Neural cell (in vitro differentiated cells): ENCODE measurements at regions not wholly inside any gene's neighbourhood (a gene's known extent, or its start where the extent isn't known, plus 50 kb on each side); places are given as distances from the start of the nearest gene placed in this dataset.
A peak's percentile ranks its signal among the peaks of the same experiment; 100 is the strongest.

Experiments
- H2AFZ ChIP-seq: fragments of 200-600, 300-800 bp; sonication (generic), shearing (Covaris generic); 2 replicates; pipeline ENCODE4 v1.6.0; 2014; ENCODE audit warnings: low read depth, mild to moderate bottlenecking, antibody characterized with exemption, low read length, moderate library complexity
- H3F3A ChIP-seq: fragments of 200-600 bp; shearing (Covaris generic); 2 replicates; pipeline ENCODE4 v1.6.1; 2016; ENCODE audit warnings: mild to moderate bottlenecking, moderate library complexity, mixed read lengths, antibody characterized with exemption, low read length; ENCODE audit not compliant: insufficient read depth, poor library complexity, severe bottlenecking
- H3K27ac ChIP-seq: fragments of 200-600, 300-800 bp; sonication (generic), shearing (Covaris generic); 2 replicates; pipeline ENCODE4 v1.5.1; 2014; ENCODE audit warnings: mild to moderate bottlenecking, low read length, moderate library complexity
- H3K27me3 ChIP-seq: fragments of 300-800, 200-600 bp; sonication (generic), shearing (Covaris generic); 2 replicates; pipeline ENCODE4 v1.6.0; 2014; ENCODE audit warnings: mild to moderate bottlenecking, low read depth, low read length, moderate library complexity; ENCODE audit not compliant: insufficient read depth
- H3K36me3 ChIP-seq: fragments of 300-800, 200-600 bp; sonication (generic), shearing (Covaris generic); 2 replicates; pipeline ENCODE4 v1.5.1; 2014; ENCODE audit warnings: mild to moderate bottlenecking, antibody characterized with exemption, low read length, moderate library complexity; ENCODE audit not compliant: insufficient read depth
- H3K4me2 ChIP-seq: fragments of 300-800, 200-600 bp; sonication (generic), shearing (Covaris generic); 2 replicates; pipeline ENCODE4 v1.6.0; 2014; ENCODE audit warnings: mild to moderate bottlenecking, low read length
- H3K4me3 ChIP-seq: fragments of 300-800, 200-600 bp; sonication (generic), shearing (Covaris generic); 2 replicates; pipeline ENCODE4 v1.5.1; 2014; ENCODE audit warnings: mild to moderate bottlenecking, low read length, moderate library complexity
- H3K79me2 ChIP-seq: fragments of 200-600 bp; shearing (Covaris generic); replicated peaks from 2 replicates; pipeline ENCODE4 v1.6.0; 2014; ENCODE audit warnings: mild to moderate bottlenecking, low read length, moderate library complexity; ENCODE audit not compliant: insufficient read depth
- H3K9ac ChIP-seq: fragments of 300-800, 200-600 bp; sonication (generic), shearing (Covaris generic); 2 replicates; pipeline ENCODE4 v1.6.1; 2016; ENCODE audit warnings: mild to moderate bottlenecking, low read length, mixed read lengths
- H3K9me2 ChIP-seq: fragments of 200-600 bp; shearing (Covaris generic); 2 replicates; pipeline ENCODE4 v1.6.1; 2016; ENCODE audit warnings: mild to moderate bottlenecking, low read length, mixed read lengths; ENCODE audit not compliant: insufficient read depth
- H3K9me3 ChIP-seq: fragments of 200-600, 300-800 bp; sonication (generic), shearing (Covaris generic); 2 replicates; pipeline ENCODE4 v1.6.1; 2016; ENCODE audit warnings: mild to moderate bottlenecking, mixed run types, low read length, moderate library complexity, mixed read lengths
- H4K20me1 ChIP-seq: fragments of 200-600 bp; shearing (Covaris generic); 2 replicates; pipeline ENCODE4 v1.6.1; 2016; ENCODE audit warnings: mild to moderate bottlenecking, mixed run types; ENCODE audit not compliant: insufficient read depth
- CTCF ChIP-seq: fragments of 450-650 bp; IDR thresholded peaks from 2 replicates; pipeline ENCODE4 v1.5.1; 2014; ENCODE audit warnings: antibody characterized with exemption, mild to moderate bottlenecking, moderate library complexity; ENCODE audit not compliant: poor library complexity, severe bottlenecking
- EP300 ChIP-seq: fragments of 450-650 bp; conservative IDR thresholded peaks from 2 replicates; pipeline ENCODE4 v1.6.1; 2014; ENCODE audit warnings: antibody characterized with exemption, mild to moderate bottlenecking, moderate library complexity; ENCODE audit not compliant: poor library complexity, severe bottlenecking
- EZH2 ChIP-seq: fragments of 200-600, 300-800 bp; shearing (Covaris generic), sonication (generic); IDR thresholded peaks from 2 replicates; pipeline ENCODE4 v1.6.1; 2014; ENCODE audit warnings: antibody characterized with exemption, low read length, borderline replicate concordance, mild to moderate bottlenecking; ENCODE audit not compliant: insufficient read depth, poor library complexity, severe bottlenecking
- MXI1 ChIP-seq: fragments of 450-650 bp; conservative IDR thresholded peaks from 2 replicates; pipeline ENCODE4 v1.6.1; 2014; ENCODE audit warnings: antibody characterized with exemption, mild to moderate bottlenecking; ENCODE audit not compliant: poor library complexity, severe bottlenecking
- POLR2AphosphoS5 ChIP-seq: IDR thresholded peaks from 2 replicates; pipeline ENCODE4 v1.6.1; 2012
- RAD21 ChIP-seq: fragments of 450-650 bp; conservative IDR thresholded peaks from 2 replicates; pipeline ENCODE4 v1.6.1; 2014; ENCODE audit warnings: antibody characterized with exemption, mild to moderate bottlenecking, moderate library complexity
- REST ChIP-seq: IDR thresholded peaks from 2 replicates; pipeline ENCODE4 v1.6.1; 2012; ENCODE audit warnings: borderline replicate concordance
- SMC3 ChIP-seq: fragments of 450-650 bp; conservative IDR thresholded peaks from 2 replicates; pipeline ENCODE4 v1.6.1; 2014; ENCODE audit warnings: antibody characterized with exemption, mild to moderate bottlenecking, moderate library complexity; ENCODE audit not compliant: poor library complexity
- TAF1 ChIP-seq: IDR thresholded peaks from 2 replicates; pipeline ENCODE4 v1.6.1; 2012; ENCODE audit warnings: low read depth

GRCh38 chr4:18923496-18924161 lies 902.1 kb upstream of the LCORL start:
- no peaks in the 10 kb centered on the region for H3K36me3 ChIP-seq
- no peaks in the 10 kb centered on the region for H4K20me1 ChIP-seq
- H2AFZ ChIP-seq = no peak overlapping the region
- no peaks in the 10 kb centered on the region for H3K9me3 ChIP-seq
- H3K4me3 ChIP-seq = no peak overlapping the region
- H3K4me2 ChIP-seq = no peak overlapping the region
- no peaks in the 10 kb centered on the region for H3K27me3 ChIP-seq
- TF ChIP-seq RAD21 = no peak
- no peak overlapping the region for H3K9ac ChIP-seq
- no peak overlapping the region for H3K27ac ChIP-seq
- H3K79me2 ChIP-seq = no peaks in the 10 kb centered on the region
- H3F3A ChIP-seq = no peaks in the 10 kb centered on the region
- H3K9me2 ChIP-seq = no peaks in the 10 kb centered on the region

GRCh38 chr4:18917689-18918088 lies 896.1 kb upstream of the LCORL start:
- no peaks in the 10 kb centered on the region for H3K9me2 ChIP-seq
- H3K4me2 ChIP-seq = no peak overlapping the region
- no peak overlapping the region for H2AFZ ChIP-seq
- no peak overlapping the region for H3K9ac ChIP-seq
- H3K4me3 ChIP-seq = no peak overlapping the region
- no peaks in the 10 kb centered on the region for H3K9me3 ChIP-seq
- no peak for TF ChIP-seq EZH2
- TF ChIP-seq POLR2AphosphoS5 = no peak
- no peak for TF ChIP-seq CTCF
- no peak for TF ChIP-seq EP300
- no peak for TF ChIP-seq REST
- TF ChIP-seq SMC3 = no peak
- no peak for TF ChIP-seq MXI1
- no peak for TF ChIP-seq RAD21
- TF ChIP-seq TAF1 = no peak
- no peaks in the 10 kb centered on the region for H4K20me1 ChIP-seq
- no peaks in the 10 kb centered on the region for H3F3A ChIP-seq
- no peak overlapping the region for H3K27ac ChIP-seq
- no peaks in the 10 kb centered on the region for H3K36me3 ChIP-seq
- no peaks in the 10 kb centered on the region for H3K27me3 ChIP-seq
- no peaks in the 10 kb centered on the region for H3K79me2 ChIP-seq

GRCh38 chr4:18914182-18914581 lies 892.6 kb upstream of the LCORL start:
- H3F3A ChIP-seq = no peaks in the 10 kb centered on the region
- TF ChIP-seq MXI1 (no peak), REST (no peak), EP300 (no peak), POLR2AphosphoS5 (no peak), RAD21 (no peak), CTCF (no peak), TAF1 (no peak), EZH2 (no peak), SMC3 (no peak)
- no peaks in the 10 kb centered on the region for H3K9me2 ChIP-seq
- H3K27me3 ChIP-seq = no peaks in the 10 kb centered on the region
- no peaks in the 10 kb centered on the region for H3K79me2 ChIP-seq
- no peaks in the 10 kb centered on the region for H3K9me3 ChIP-seq
- no peaks in the 10 kb centered on the region for H3K36me3 ChIP-seq
- no peak overlapping the region for H3K4me2 ChIP-seq
- no peak overlapping the region for H2AFZ ChIP-seq
- H3K4me3 ChIP-seq = no peak overlapping the region
- H4K20me1 ChIP-seq = no peaks in the 10 kb centered on the region
- H3K27ac ChIP-seq = peak overlapping the region; percentile 59
- no peak overlapping the region for H3K9ac ChIP-seq
